HG02852 (cell line): ENCODE measurements at regions not wholly inside any gene's neighbourhood (a gene's known extent, or its start where the extent isn't known, plus 50 kb on each side); places are given as distances from the start of the nearest gene placed in this dataset.
A peak's percentile ranks its signal among the peaks of the same experiment; 100 is the strongest.

Experiments
- ATAC-seq: cut with Tn5 transposase; IDR thresholded peaks from one replicate; pipeline ENCODE4 v1.9.1; 2021; ENCODE audit warnings: mild to moderate bottlenecking, moderate library complexity; ENCODE audit not compliant: unreplicated experiment

GRCh38 chr4:54542540-54543041 is 115.2 kb upstream of the KIT start:
- ATAC-seq: no peak

- ATAC-seq: no peak
Measured at GRCh38 chr4:54543088-54543795, 114.5 kb upstream of the KIT start.

- ATAC-seq: no peak
Measured at GRCh38 chr4:54545663-54546424, 111.9 kb upstream of the KIT start.

- ATAC-seq: peak; percentile 62
Measured at GRCh38 chr4:54547299-54548097, 110.3 kb upstream of the KIT start.

- ATAC-seq: peak; percentile 38
Measured at GRCh38 chr4:54548098-54548620, 109.6 kb upstream of the KIT start.

GRCh38 chr4:54548831-54549460 is 108.8 kb upstream of the KIT start:
- no peak for ATAC-seq

GRCh38 chr4:54550395-54551171 is 107.2 kb upstream of the KIT start:
- ATAC-seq: no peak

- no peak for ATAC-seq
Measured at GRCh38 chr4:54553001-54553400, 104.8 kb upstream of the KIT start.

GRCh38 chr4:54554339-54554990 is 103.3 kb upstream of the KIT start:
- ATAC-seq: no peak

GRCh38 chr4:54556051-54556450 is 101.7 kb upstream of the KIT start:
- ATAC-seq: no peak

GRCh38 chr4:54556587-54556986 is 101.2 kb upstream of the KIT start:
- ATAC-seq: no peak

- ATAC-seq: no peak
Measured at GRCh38 chr4:54558889-54559677, 98.7 kb upstream of the KIT start.

GRCh38 chr4:54560513-54560912 is 97.2 kb upstream of the KIT start:
- ATAC-seq: no peak

- ATAC-seq: no peak
Measured at GRCh38 chr4:54561940-54562339, 95.8 kb upstream of the KIT start.

GRCh38 chr4:54566608-54567007 is 91.1 kb upstream of the KIT start:
- ATAC-seq: no peak

GRCh38 chr4:54567327-54567726 is 90.4 kb upstream of the KIT start:
- ATAC-seq: no peak

GRCh38 chr4:54568184-54568583 is 89.6 kb upstream of the KIT start:
- ATAC-seq: no peak

GRCh38 chr4:54570822-54571221 is 86.9 kb upstream of the KIT start:
- no peak for ATAC-seq
